Large intestine (tissue), 3 donors: ENCODE measurements at regions not wholly inside any gene's neighbourhood (a gene's known extent, or its start where the extent isn't known, plus 50 kb on each side); places are given as distances from the start of the nearest gene placed in this dataset.

Source experiments
- DNase-seq, 2 donors: peaks; one replicate each; pipeline versions ENCODE4 v3.0.0 to v3.0.0-alpha.2; 2013
- H3K27ac ChIP-seq: one replicate; pipeline ENCODE4 v1.5.1; 2013; ENCODE audit warnings: low read length
- H3K27me3 ChIP-seq: 2 replicates; pipeline ENCODE4 v1.6.1; 2013; ENCODE audit warnings: low read length; ENCODE audit not compliant: control insufficient read depth, insufficient read depth
- H3K36me3 ChIP-seq: 2 replicates; pipeline ENCODE4 v1.6.1; 2013; ENCODE audit warnings: low read length; ENCODE audit not compliant: control insufficient read depth, insufficient read depth
- H3K4me1 ChIP-seq: one replicate; pipeline ENCODE4 v1.6.1; 2013; ENCODE audit warnings: low read length; ENCODE audit not compliant: control insufficient read depth, insufficient read depth
- H3K4me3 ChIP-seq: one replicate; pipeline ENCODE4 v1.5.1; 2013; ENCODE audit warnings: low read length
- H3K9me3 ChIP-seq: one replicate; pipeline ENCODE4 v1.6.1; 2013; ENCODE audit warnings: mild to moderate bottlenecking, low read depth, low read length, moderate library complexity; ENCODE audit not compliant: control insufficient read depth
- WGBS: methylation state at CpG from one replicate; pipeline ENCODE4 v1.1.5; 2013; ENCODE audit warnings: low lambda C conversion rate; ENCODE audit not compliant: insufficient coverage; 5-methylcytosine and 5-hydroxymethylcytosine counted together

- Histone ChIP-seq H3K27ac (no peak overlapping the region), H3K4me3 (no peak overlapping the region), H3K36me3 (no peaks in the 10 kb centered on the region), H3K27me3 (no peaks in the 10 kb centered on the region), H3K4me1 (no peaks in the 10 kb centered on the region), H3K9me3 (no peaks in the 10 kb centered on the region)
- DNase-seq = no peak
- WGBS = 100% methylated on average over 1 of the region's 2 CpGs
Observed at GRCh38 chr10:3306050-3306449, 133.5 kb upstream of the PITRM1 start.

- Histone ChIP-seq H3K9me3 (no peaks in the 10 kb centered on the region), H3K4me3 (no peak overlapping the region), H3K27ac (no peak overlapping the region), H3K36me3 (no peaks in the 10 kb centered on the region), H3K27me3 (peaks cover 7% of the 10 kb centered on the region), H3K4me1 (no peaks in the 10 kb centered on the region)
- WGBS = 90% methylated on average over 2 of the region's 14 CpGs
- no peak for DNase-seq
Observed at GRCh38 chr10:3295582-3296151, 123.1 kb upstream of the PITRM1 start.

- H3K9me3 ChIP-seq = no peaks in the 10 kb centered on the region
- no peaks in the 10 kb centered on the region for H3K36me3 ChIP-seq
- H3K4me3 ChIP-seq = no peak overlapping the region
- no peak for DNase-seq
- no peaks in the 10 kb centered on the region for H3K4me1 ChIP-seq
- WGBS = 40% methylated on average over 1 of the region's 14 CpGs
- no peak overlapping the region for H3K27ac ChIP-seq
- peaks cover 7% of the 10 kb centered on the region for H3K27me3 ChIP-seq
Observed at GRCh38 chr10:3294919-3295581, 122.5 kb upstream of the PITRM1 start.

GRCh38 chr10:3293581-3294431 lies 121.2 kb upstream of the PITRM1 start:
- Histone ChIP-seq H3K9me3 (no peaks in the 10 kb centered on the region), H3K4me3 (no peak overlapping the region), H3K27me3 (peaks cover 7% of the 10 kb centered on the region), H3K36me3 (no peaks in the 10 kb centered on the region), H3K27ac (no peak overlapping the region), H3K4me1 (no peaks in the 10 kb centered on the region)
- 86% methylated on average over 1 of the region's 19 CpGs for WGBS
- no peak for DNase-seq

- 48% methylated on average over 2 of the region's 8 CpGs for WGBS
- Histone ChIP-seq H3K36me3 (no peaks in the 10 kb centered on the region), H3K9me3 (no peaks in the 10 kb centered on the region), H3K27ac (no peak overlapping the region), H3K4me3 (no peak overlapping the region), H3K27me3 (peaks cover 7% of the 10 kb centered on the region), H3K4me1 (no peaks in the 10 kb centered on the region)
- peak; percentile 21 to 30 for DNase-seq
Observed at GRCh38 chr10:3292636-3293035, 120.1 kb upstream of the PITRM1 start.

GRCh38 chr10:3290550-3290949 lies 118.0 kb upstream of the PITRM1 start:
- H3K36me3 ChIP-seq = no peaks in the 10 kb centered on the region
- H3K27me3 ChIP-seq = peaks cover 7% of the 10 kb centered on the region
- no peaks in the 10 kb centered on the region for H3K9me3 ChIP-seq
- no peak overlapping the region for H3K27ac ChIP-seq
- no CpG with 5 or more reads among the region's 12 CpGs for WGBS
- no peaks in the 10 kb centered on the region for H3K4me1 ChIP-seq
- no peak overlapping the region for H3K4me3 ChIP-seq
- DNase-seq = no peak

- no peak overlapping the region for H3K4me3 ChIP-seq
Observed at GRCh38 chr10:3287572-3288445, 115.2 kb upstream of the PITRM1 start.

GRCh38 chr10:3282674-3283017 lies 110.1 kb upstream of the PITRM1 start:
- H3K4me1 ChIP-seq = no peaks in the 10 kb centered on the region
- H3K27me3 ChIP-seq = no peaks in the 10 kb centered on the region
- H3K9me3 ChIP-seq = no peaks in the 10 kb centered on the region
- H3K36me3 ChIP-seq = no peaks in the 10 kb centered on the region
- no peak overlapping the region for H3K27ac ChIP-seq
- no peak overlapping the region for H3K4me3 ChIP-seq
- 60% methylated on average over 1 of the region's 1 CpG for WGBS
- DNase-seq = no peak

More at GRCh38 chr10:3287572-3288445, 115.2 kb upstream of the PITRM1 start:
- Histone ChIP-seq H3K9me3 (no peaks in the 10 kb centered on the region), H3K27me3 (no peaks in the 10 kb centered on the region), H3K36me3 (no peaks in the 10 kb centered on the region), H3K4me1 (no peaks in the 10 kb centered on the region), H3K27ac (no peak overlapping the region)
- no peak for DNase-seq
- WGBS = no CpG with 5 or more reads among the region's 42 CpGs

- Histone ChIP-seq H3K9me3 (no peaks in the 10 kb centered on the region), H3K36me3 (no peaks in the 10 kb centered on the region), H3K4me1 (no peaks in the 10 kb centered on the region), H3K4me3 (no peak overlapping the region), H3K27me3 (no peaks in the 10 kb centered on the region), H3K27ac (no peak overlapping the region)
- WGBS = no CpG with 5 or more reads among the region's 7 CpGs
- peak in 1 of 2 donors; percentile 5 for DNase-seq
Observed at GRCh38 chr10:3281941-3282673, 109.5 kb upstream of the PITRM1 start.
